ENCODE measurements at regions not wholly inside any gene's neighbourhood (a gene's known extent, or its start where the extent isn't known, plus 50 kb on each side); places are given as distances from the start of the nearest gene placed in this dataset.

GRCh38 chr18:73168236-73168635 lies 300.4 kb upstream of the NETO1 start:
- Histone ChIP-seq H3K9ac (ENCODE audit: low read length) (no peak overlapping the region), H3K4me3 (ENCODE audit: insufficient read depth in 1 of 2, low read depth in 1 of 2, low read length in 2 of 2) (no peak overlapping the region), H4K8ac (ENCODE audit: low read length) (no peak overlapping the region), H2AFZ (ENCODE audit: low read depth, low read length) (no peak overlapping the region), H3K79me1 (replicated peaks; ENCODE audit: low read length, poor library complexity, severe bottlenecking) (no peaks in the 10 kb centered on the region), H3K4me2 (ENCODE audit: low read length, poor library complexity, severe bottlenecking) (no peak overlapping the region), H3K27ac (ENCODE audit: low read length, poor library complexity, severe bottlenecking) (no peak overlapping the region), H2AK5ac (ENCODE audit: low read length, severe bottlenecking) (no peak overlapping the region), H3K4ac (ENCODE audit: low read depth in 1 of 2, low read length in 2 of 2) (no peak overlapping the region), H3K9me3 (ENCODE audit: control insufficient read depth, low read length) (peaks cover 11% of the 10 kb centered on the region), H3K23ac (ENCODE audit: low read length in 2 of 2) (no peak overlapping the region), H2BK12ac (ENCODE audit: low read length in 2 of 2) (no peak overlapping the region), H2BK120ac (ENCODE audit: low read depth, low read length) (no peak overlapping the region), H3K36me3 (ENCODE audit: control insufficient read depth in 1 of 2, insufficient read depth in 2 of 2, low read depth in 1 of 2, low read length in 2 of 2) (no peaks in the 10 kb centered on the region), H2BK5ac (ENCODE audit: low read depth, low read length, poor library complexity, severe bottlenecking) (no peak overlapping the region), H3K4me1 (ENCODE audit: control insufficient read depth, insufficient read depth, low read depth, low read length) (no peaks in the 10 kb centered on the region), H2BK15ac (ENCODE audit: low read depth, poor library complexity, severe bottlenecking) (no peak overlapping the region), H3K27me3 (ENCODE audit: control insufficient read depth in 1 of 2, insufficient read depth in 1 of 2, low read length in 2 of 2) (no peaks in the 10 kb centered on the region), H4K91ac (ENCODE audit: low read length) (no peak overlapping the region), H3K18ac (ENCODE audit: low read depth in 1 of 2, low read length in 2 of 2) (no peak overlapping the region), H3K14ac (ENCODE audit: low read length in 2 of 2) (no peak overlapping the region)
- 80% methylated on average over 1 of the region's 4 CpGs for WGBS
- DNase-seq, result no peak

GRCh38 chr18:73164430-73164829 lies 296.6 kb upstream of the NETO1 start:
- H2BK12ac ChIP-seq (ENCODE audit: low read length in 2 of 2), result no peak overlapping the region
- no peak overlapping the region for H3K4me2 ChIP-seq (ENCODE audit: low read length, poor library complexity, severe bottlenecking)
- no peak overlapping the region for H2BK15ac ChIP-seq (ENCODE audit: low read depth, poor library complexity, severe bottlenecking)
- no peak overlapping the region for H2BK5ac ChIP-seq (ENCODE audit: low read depth, low read length, poor library complexity, severe bottlenecking)
- no peaks in the 10 kb centered on the region for H3K36me3 ChIP-seq (ENCODE audit: control insufficient read depth in 1 of 2, insufficient read depth in 2 of 2, low read depth in 1 of 2, low read length in 2 of 2)
- H3K79me1 ChIP-seq (replicated peaks; ENCODE audit: low read length, poor library complexity, severe bottlenecking), result no peaks in the 10 kb centered on the region
- H3K18ac ChIP-seq (ENCODE audit: low read depth in 1 of 2, low read length in 2 of 2), result no peak overlapping the region
- no peak overlapping the region for H2AFZ ChIP-seq (ENCODE audit: low read depth, low read length)
- no peak overlapping the region for H3K14ac ChIP-seq (ENCODE audit: low read length in 2 of 2)
- H4K91ac ChIP-seq (ENCODE audit: low read length), result no peak overlapping the region
- no peak overlapping the region for H3K4me3 ChIP-seq (ENCODE audit: insufficient read depth in 1 of 2, low read depth in 1 of 2, low read length in 2 of 2)
- no peak overlapping the region for H3K9ac ChIP-seq (ENCODE audit: low read length)
- no peak overlapping the region for H2AK5ac ChIP-seq (ENCODE audit: low read length, severe bottlenecking)
- no peak for DNase-seq
- no peak overlapping the region for H3K23ac ChIP-seq (ENCODE audit: low read length in 2 of 2)
- peaks cover 9% of the 10 kb centered on the region for H3K9me3 ChIP-seq (ENCODE audit: control insufficient read depth, low read length)
- no peak overlapping the region for H3K27ac ChIP-seq (ENCODE audit: low read length, poor library complexity, severe bottlenecking)
- no peaks in the 10 kb centered on the region for H3K4me1 ChIP-seq (ENCODE audit: control insufficient read depth, insufficient read depth, low read depth, low read length)
- no peak overlapping the region for H4K8ac ChIP-seq (ENCODE audit: low read length)
- H2BK120ac ChIP-seq (ENCODE audit: low read depth, low read length), result no peak overlapping the region
- H3K27me3 ChIP-seq (ENCODE audit: control insufficient read depth in 1 of 2, insufficient read depth in 1 of 2, low read length in 2 of 2), result no peaks in the 10 kb centered on the region
- H3K4ac ChIP-seq (ENCODE audit: low read depth in 1 of 2, low read length in 2 of 2), result no peak overlapping the region
- WGBS, result 55% methylated on average over 2 of the region's 3 CpGs

- no peak overlapping the region for H3K4me3 ChIP-seq (ENCODE audit: insufficient read depth in 1 of 2, low read depth in 1 of 2, low read length in 2 of 2)
- H3K4me2 ChIP-seq (ENCODE audit: low read length, poor library complexity, severe bottlenecking), result no peak overlapping the region
- H3K9ac ChIP-seq (ENCODE audit: low read length), result no peak overlapping the region
- H3K4ac ChIP-seq (ENCODE audit: low read depth in 1 of 2, low read length in 2 of 2), result no peak overlapping the region
- H4K8ac ChIP-seq (ENCODE audit: low read length), result no peak overlapping the region
- H3K18ac ChIP-seq (ENCODE audit: low read depth in 1 of 2, low read length in 2 of 2), result no peak overlapping the region
- H4K91ac ChIP-seq (ENCODE audit: low read length), result no peak overlapping the region
- H3K14ac ChIP-seq (ENCODE audit: low read length in 2 of 2), result no peak overlapping the region
- no CpG with 5 or more reads among the region's 1 CpG for WGBS
- H3K27me3 ChIP-seq (ENCODE audit: control insufficient read depth in 1 of 2, insufficient read depth in 1 of 2, low read length in 2 of 2), result no peaks in the 10 kb centered on the region
- no peak overlapping the region for H3K27ac ChIP-seq (ENCODE audit: low read length, poor library complexity, severe bottlenecking)
- no peak for DNase-seq
- no peak overlapping the region for H2BK15ac ChIP-seq (ENCODE audit: low read depth, poor library complexity, severe bottlenecking)
- no peak overlapping the region for H2AFZ ChIP-seq (ENCODE audit: low read depth, low read length)
- H2AK5ac ChIP-seq (ENCODE audit: low read length, severe bottlenecking), result no peak overlapping the region
- peaks cover 12% of the 10 kb centered on the region for H3K9me3 ChIP-seq (ENCODE audit: control insufficient read depth, low read length)
- H3K4me1 ChIP-seq (ENCODE audit: control insufficient read depth, insufficient read depth, low read depth, low read length), result no peaks in the 10 kb centered on the region
- no peaks in the 10 kb centered on the region for H3K36me3 ChIP-seq (ENCODE audit: control insufficient read depth in 1 of 2, insufficient read depth in 2 of 2, low read depth in 1 of 2, low read length in 2 of 2)
- no peaks in the 10 kb centered on the region for H3K79me1 ChIP-seq (replicated peaks; ENCODE audit: low read length, poor library complexity, severe bottlenecking)
- no peak overlapping the region for H2BK5ac ChIP-seq (ENCODE audit: low read depth, low read length, poor library complexity, severe bottlenecking)
- no peak overlapping the region for H2BK12ac ChIP-seq (ENCODE audit: low read length in 2 of 2)
- H2BK120ac ChIP-seq (ENCODE audit: low read depth, low read length), result no peak overlapping the region
- H3K23ac ChIP-seq (ENCODE audit: low read length in 2 of 2), result no peak overlapping the region
Measured at GRCh38 chr18:73163236-73163635, 295.4 kb upstream of the NETO1 start.

GRCh38 chr18:73156117-73156516 lies 288.3 kb upstream of the NETO1 start:
- Histone ChIP-seq H2BK120ac (ENCODE audit: low read depth, low read length) (no peak overlapping the region), H3K79me1 (replicated peaks; ENCODE audit: low read length, poor library complexity, severe bottlenecking) (no peaks in the 10 kb centered on the region), H2AK5ac (ENCODE audit: low read length, severe bottlenecking) (no peak overlapping the region), H2BK12ac (ENCODE audit: low read length in 2 of 2) (no peak overlapping the region), H4K91ac (ENCODE audit: low read length) (no peak overlapping the region), H2BK15ac (ENCODE audit: low read depth, poor library complexity, severe bottlenecking) (no peak overlapping the region), H3K18ac (ENCODE audit: low read depth in 1 of 2, low read length in 2 of 2) (no peak overlapping the region), H3K36me3 (ENCODE audit: control insufficient read depth in 1 of 2, insufficient read depth in 2 of 2, low read depth in 1 of 2, low read length in 2 of 2) (no peaks in the 10 kb centered on the region), H4K8ac (ENCODE audit: low read length) (no peak overlapping the region), H3K4me1 (ENCODE audit: control insufficient read depth, insufficient read depth, low read depth, low read length) (no peaks in the 10 kb centered on the region), H3K4me2 (ENCODE audit: low read length, poor library complexity, severe bottlenecking) (no peak overlapping the region), H3K14ac (ENCODE audit: low read length in 2 of 2) (no peak overlapping the region), H2BK5ac (ENCODE audit: low read depth, low read length, poor library complexity, severe bottlenecking) (no peak overlapping the region), H3K27me3 (ENCODE audit: control insufficient read depth in 1 of 2, insufficient read depth in 1 of 2, low read length in 2 of 2) (no peaks in the 10 kb centered on the region), H3K4me3 (ENCODE audit: insufficient read depth in 1 of 2, low read depth in 1 of 2, low read length in 2 of 2) (no peak overlapping the region), H3K23ac (ENCODE audit: low read length in 2 of 2) (no peak overlapping the region), H3K9me3 (ENCODE audit: control insufficient read depth, low read length) (peaks cover 11% of the 10 kb centered on the region), H2AFZ (ENCODE audit: low read depth, low read length) (no peak overlapping the region), H3K9ac (ENCODE audit: low read length) (no peak overlapping the region), H3K4ac (ENCODE audit: low read depth in 1 of 2, low read length in 2 of 2) (no peak overlapping the region), H3K27ac (ENCODE audit: low read length, poor library complexity, severe bottlenecking) (no peak overlapping the region)
- DNase-seq, result no peak
